VCaP (cell line): ENCODE measurements at regions not wholly inside any gene's neighbourhood (a gene's known extent, or its start where the extent isn't known, plus 50 kb on each side); places are given as distances from the start of the nearest gene placed in this dataset.
"Not testable (repeated sequence)": the region's sequence is repeated elsewhere in the genome, so short reads cannot be mapped to it uniquely, and the experiment has no call there.

Experiments
- H3K27ac ChIP-seq: fragments of 450-650 bp; 2 replicates; pipeline ENCODE4 v1.5.1; 2017
- CTCF ChIP-seq: fragments of 450-650 bp; conservative IDR thresholded peaks from 2 replicates; pipeline ENCODE4 v1.5.1; 2017; ENCODE audit warnings: mild to moderate bottlenecking, moderate library complexity

- no peak for TF ChIP-seq CTCF
These were observed 115.7 kb upstream of the FHL2 start for GRCh38 chr2:105514576-105514975.

GRCh38 chr2:105510761-105511528 lies 112.1 kb upstream of the FHL2 start:
- TF ChIP-seq CTCF: no peak
- H3K27ac ChIP-seq: no peak overlapping the region

More at GRCh38 chr2:105514576-105514975, 115.7 kb upstream of the FHL2 start:
- H3K27ac ChIP-seq: no peak overlapping the region

- no peak for TF ChIP-seq CTCF
- no peak overlapping the region for H3K27ac ChIP-seq
These were observed 110.6 kb upstream of the FHL2 start for GRCh38 chr2:105509269-105510086.

GRCh38 chr2:105506860-105507259 lies 108.0 kb upstream of the FHL2 start:
- H3K27ac ChIP-seq: not testable (repeated sequence)

- no peak for TF ChIP-seq CTCF
These were observed 105.6 kb upstream of the FHL2 start for GRCh38 chr2:105504459-105504858.

GRCh38 chr2:105502625-105503334 lies 103.9 kb upstream of the FHL2 start:
- no peak for TF ChIP-seq CTCF
- H3K27ac ChIP-seq: no peak overlapping the region

More at GRCh38 chr2:105504459-105504858, 105.6 kb upstream of the FHL2 start:
- no peak overlapping the region for H3K27ac ChIP-seq

- no peak for TF ChIP-seq CTCF
- no peak overlapping the region for H3K27ac ChIP-seq
These were observed 99.5 kb upstream of the FHL2 start for GRCh38 chr2:105498281-105498846.
